ENCODE measurements at regions not wholly inside any gene's neighbourhood (a gene's known extent, or its start where the extent isn't known, plus 50 kb on each side); places are given as distances from the start of the nearest gene placed in this dataset.

GRCh38 chr13:72652681-72653080, 74.7 kb downstream of the MZT1 start:
- TF ChIP-seq EZH2 (IDR thresholded peaks at IDR 0.05; ENCODE audit: borderline replicate concordance, low read length) (no peak), CTCF (conservative IDR thresholded peaks at IDR 0.05 in 1 of 2, IDR thresholded peaks at IDR 0.05 in 1 of 2; ENCODE audit: extremely low read depth in 1 of 2, insufficient read depth in 1 of 2, low read depth in 1 of 2, low read length in 2 of 2) (no peak)

Data from mammary epithelial cell (primary cell).